Natural killer cell (primary cell): ENCODE measurements at regions not wholly inside any gene's neighbourhood (a gene's known extent, or its start where the extent isn't known, plus 50 kb on each side); places are given as distances from the start of the nearest gene placed in this dataset.
"Not testable (repeated sequence)": the region's sequence is repeated elsewhere in the genome, so short reads cannot be mapped to it uniquely, and the experiment has no call there.

Experiments used
- ATAC-seq, 3 donors: fragments of 150-1000 bp in 2 of 3; fragments of 200-7000 bp in 1 of 3; cut with Tn5 transposase; 1 replicate in 1 of 3; 2 replicates in 2 of 3; pipeline ENCODE4 v1.10.0; 2021; ENCODE audit warnings: mild to moderate bottlenecking in 2 of 3, moderate library complexity in 2 of 3
- DNase-seq, 2 donors: peaks; one replicate each; pipeline versions ENCODE4 v3.0.0 to v3.0.0-alpha.2; 2013 to 2021; ENCODE audit warnings: mixed read lengths in 1 of 2
- H3K27ac ChIP-seq: one replicate; pipeline ENCODE4 v1.5.1; 2013; ENCODE audit warnings: mild to moderate bottlenecking, low read length
- H3K27me3 ChIP-seq: one replicate; pipeline ENCODE4 v1.6.1; 2013; ENCODE audit warnings: low read length; ENCODE audit not compliant: control insufficient read depth, insufficient read depth
- H3K36me3 ChIP-seq: one replicate; pipeline ENCODE4 v1.6.1; 2013; ENCODE audit warnings: low read length; ENCODE audit not compliant: control insufficient read depth, insufficient read depth
- H3K4me1 ChIP-seq: one replicate; pipeline ENCODE4 v1.6.1; 2013; ENCODE audit warnings: low read length; ENCODE audit not compliant: control insufficient read depth, insufficient read depth
- H3K4me3 ChIP-seq: one replicate; pipeline ENCODE4 v1.5.1; 2013; ENCODE audit warnings: low read length
- H3K9me3 ChIP-seq: one replicate; pipeline ENCODE4 v1.6.1; 2013; ENCODE audit warnings: low read length; ENCODE audit not compliant: control insufficient read depth, insufficient read depth
- H3K27ac Mint-ChIP-seq, 2 donors: one replicate each; pipeline ENCODE4 v1.8.0; 2022; ENCODE audit warnings: mild to moderate bottlenecking in 2 of 2, mixed read lengths in 2 of 2, moderate library complexity in 1 of 2
- H3K27me3 Mint-ChIP-seq, 2 donors: one replicate each; pipeline ENCODE4 v1.8.0; 2022; ENCODE audit warnings: low read depth in 2 of 2, mixed read lengths in 2 of 2
- H3K36me3 Mint-ChIP-seq: one replicate; pipeline ENCODE4 v1.8.0; 2022; ENCODE audit warnings: mixed read lengths
- H3K4me1 Mint-ChIP-seq, 2 donors: one replicate each; pipeline ENCODE4 v1.8.0; 2022; ENCODE audit warnings: mixed read lengths in 2 of 2
- H3K4me3 Mint-ChIP-seq: one replicate; pipeline ENCODE4 v1.8.0; 2022; ENCODE audit warnings: mild to moderate bottlenecking, moderate library complexity, mixed read lengths
- H3K9me3 Mint-ChIP-seq, 2 donors: one replicate each; pipeline ENCODE4 v1.8.0; 2022; ENCODE audit warnings: mixed read lengths in 2 of 2
- CTCF ChIP-seq: fragments of 200-600 bp; IDR thresholded peaks from one replicate; pipeline ENCODE4 v1.8.0; 2022; ENCODE audit warnings: antibody characterized with exemption
- WGBS: methylation state at CpG from one replicate; pipeline ENCODE4 v1.1.7; 2013; ENCODE audit warnings: missing lambda C conversion rate; ENCODE audit not compliant: insufficient coverage; 5-methylcytosine and 5-hydroxymethylcytosine counted together
- intact Hi-C: fragments of 100-400 bp; cut with micrococcal nuclease; formaldehyde crosslinking; loops from one replicate; pipeline ENCODE4 v1.14.2; 2022

- Mint-ChIP-seq H3K4me3 (no peak overlapping the region), H3K36me3 (no peaks in the 10 kb centered on the region)
- ATAC-seq = no peak
These were observed 101.6 kb downstream of the PLXNA1 start for GRCh38 chr3:127084401-127084990.

GRCh38 chr3:127085576-127085975, 102.7 kb downstream of the PLXNA1 start:
- no peaks in the 10 kb centered on the region for H3K9me3 ChIP-seq
- Mint-ChIP-seq H3K4me3 (no peak overlapping the region), H3K9me3 (no peaks in the 10 kb centered on the region), H3K27ac (no peak overlapping the region), H3K36me3 (no peaks in the 10 kb centered on the region), H3K4me1 (no peaks in the 10 kb centered on the region), H3K27me3 (peaks cover 0 to 4% of the 10 kb centered on the region in 2 donors)
- H3K27ac ChIP-seq = no peak overlapping the region
- DNase-seq (no peak), ATAC-seq (no peak)
- no peaks in the 10 kb centered on the region for H3K36me3 ChIP-seq
- intact Hi-C loops = no loop called here
- no peak for TF ChIP-seq CTCF
- no peaks in the 10 kb centered on the region for H3K4me1 ChIP-seq
- no peaks in the 10 kb centered on the region for H3K27me3 ChIP-seq
- H3K4me3 ChIP-seq = no peak overlapping the region
- 90% methylated on average over 13 of the region's 13 CpGs for WGBS

More at GRCh38 chr3:127084401-127084990, 101.6 kb downstream of the PLXNA1 start:
- H3K4me1 Mint-ChIP-seq = no peaks in the 10 kb centered on the region
- no peak overlapping the region for H3K27ac ChIP-seq
- no peaks in the 10 kb centered on the region for H3K27me3 ChIP-seq
- H3K27me3 Mint-ChIP-seq = peaks cover 0 to 4% of the 10 kb centered on the region in 2 donors
- no peak for TF ChIP-seq CTCF
- no peaks in the 10 kb centered on the region for H3K36me3 ChIP-seq
- H3K4me3 ChIP-seq = no peak overlapping the region
- 79% methylated on average over 10 of the region's 10 CpGs for WGBS
- H3K9me3 ChIP-seq = no peaks in the 10 kb centered on the region
- intact Hi-C loops = no loop called here
- no peak overlapping the region for H3K27ac Mint-ChIP-seq
- DNase-seq = no peak
- no peaks in the 10 kb centered on the region for H3K9me3 Mint-ChIP-seq
- no peaks in the 10 kb centered on the region for H3K4me1 ChIP-seq

GRCh38 chr3:127086591-127086990, 103.7 kb downstream of the PLXNA1 start:
- intact Hi-C loops, DNase-seq, H3K36me3 ChIP-seq, H3K9me3 Mint-ChIP-seq, H3K27ac Mint-ChIP-seq, H3K4me1 Mint-ChIP-seq, H3K27me3 Mint-ChIP-seq, H3K4me3 Mint-ChIP-seq, H3K27me3 ChIP-seq, H3K36me3 Mint-ChIP-seq, ATAC-seq, H3K4me3 ChIP-seq, H3K27ac ChIP-seq, H3K9me3 ChIP-seq, H3K4me1 ChIP-seq: not testable (repeated sequence)
- WGBS = 92% methylated on average over 10 of the region's 13 CpGs

- H3K4me3 ChIP-seq = no peak overlapping the region
- no peaks in the 10 kb centered on the region for H3K9me3 ChIP-seq
- Mint-ChIP-seq H3K36me3 (no peaks in the 10 kb centered on the region), H3K9me3 (no peaks in the 10 kb centered on the region), H3K4me1 (no peaks in the 10 kb centered on the region), H3K4me3 (no peak overlapping the region), H3K27ac (no peak overlapping the region), H3K27me3 (no peaks in the 10 kb centered on the region)
- DNase-seq (no peak), ATAC-seq (no peak)
- WGBS = 87% methylated on average over 9 of the region's 9 CpGs
- H3K36me3 ChIP-seq = no peaks in the 10 kb centered on the region
- no peaks in the 10 kb centered on the region for H3K4me1 ChIP-seq
- intact Hi-C loops = no loop called here
- TF ChIP-seq CTCF = no peak
- no peak overlapping the region for H3K27ac ChIP-seq
- H3K27me3 ChIP-seq = no peaks in the 10 kb centered on the region
These were observed 104.5 kb downstream of the PLXNA1 start for GRCh38 chr3:127087441-127087840.
